ENCODE measurements at regions not wholly inside any gene's neighbourhood (a gene's known extent, or its start where the extent isn't known, plus 50 kb on each side); places are given as distances from the start of the nearest gene placed in this dataset.

DNA sequence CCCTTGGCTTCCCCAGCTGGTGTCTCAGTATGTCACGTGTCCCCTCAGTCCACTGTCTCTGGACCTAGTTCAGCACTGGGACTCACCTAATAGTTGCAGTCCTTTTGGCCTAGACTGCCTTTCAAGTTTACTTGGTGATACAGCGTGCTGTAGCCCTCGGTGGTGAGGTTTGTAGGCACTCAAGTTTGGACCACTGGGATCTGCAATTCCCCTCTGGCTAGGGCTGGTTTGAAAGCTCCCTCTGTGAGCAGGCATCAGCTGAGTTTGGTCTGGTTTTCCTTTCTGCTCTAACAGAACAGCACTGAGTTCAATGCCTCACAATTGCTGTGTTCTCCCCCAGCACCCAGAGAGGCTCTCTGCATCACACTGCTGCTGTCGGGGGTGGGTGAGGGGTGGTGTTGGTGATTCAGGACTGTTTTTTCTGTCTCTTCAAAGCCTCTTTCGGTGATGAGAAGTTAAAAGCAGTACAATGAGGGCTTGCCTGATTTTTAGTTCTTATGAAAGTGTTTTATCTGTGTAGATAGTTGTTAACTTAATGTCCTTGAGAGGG, 494.2 kb downstream of the TDRD15 start:
- no peaks in the 10 kb centered on the region for H3K36me3 ChIP-seq (ENCODE audit: control insufficient read depth in 2 of 2, insufficient read depth in 1 of 2, low read length in 2 of 2)
- no peaks in the 10 kb centered on the region for H3K4me1 ChIP-seq (ENCODE audit: control insufficient read depth, insufficient read depth, low read length)
- no peaks in the 10 kb centered on the region for H3K9me3 ChIP-seq (ENCODE audit: control insufficient read depth, insufficient read depth, low read depth, low read length)
- no peak overlapping the region for H3K4me3 ChIP-seq (ENCODE audit: low read depth, low read length)
- ChIA-PET CTCF (interaction anchor here (0.5 kb wide), 1 partner anchor 500 kb away, joined by 5 read pairs; no protein-coding TSS in a partner anchor), POLR2A (no interaction called here)
- no peak for TF ChIP-seq ZNF518A (tag by site-specific recombination; conservative IDR thresholded peaks at IDR 0.05; ENCODE audit: low read depth)
- no peak for TF ChIP-seq SCRT1 (tag by site-specific recombination; IDR thresholded peaks at IDR 0.05; ENCODE audit: borderline replicate concordance)
- TF ChIP-seq YY2 (tag by site-specific recombination; IDR thresholded peaks at IDR 0.05) = no peak
- no peak for TF ChIP-seq GLIS1 (tag by site-specific recombination; IDR thresholded peaks at IDR 0.05)
- TF ChIP-seq KLF16 (tag by site-specific recombination; IDR thresholded peaks at IDR 0.05) = no peak
- TF ChIP-seq TRIM28 (IDR thresholded peaks at IDR 0.05; ENCODE audit: borderline replicate concordance, low read length) = no peak
- no peak for TF ChIP-seq GLI2 (tag by site-specific recombination; IDR thresholded peaks at IDR 0.05; ENCODE audit: borderline replicate concordance, low read depth)
- no peak for TF ChIP-seq ZNF596 (tag by site-specific recombination; IDR thresholded peaks at IDR 0.05)
- TF ChIP-seq, protein P1, sequence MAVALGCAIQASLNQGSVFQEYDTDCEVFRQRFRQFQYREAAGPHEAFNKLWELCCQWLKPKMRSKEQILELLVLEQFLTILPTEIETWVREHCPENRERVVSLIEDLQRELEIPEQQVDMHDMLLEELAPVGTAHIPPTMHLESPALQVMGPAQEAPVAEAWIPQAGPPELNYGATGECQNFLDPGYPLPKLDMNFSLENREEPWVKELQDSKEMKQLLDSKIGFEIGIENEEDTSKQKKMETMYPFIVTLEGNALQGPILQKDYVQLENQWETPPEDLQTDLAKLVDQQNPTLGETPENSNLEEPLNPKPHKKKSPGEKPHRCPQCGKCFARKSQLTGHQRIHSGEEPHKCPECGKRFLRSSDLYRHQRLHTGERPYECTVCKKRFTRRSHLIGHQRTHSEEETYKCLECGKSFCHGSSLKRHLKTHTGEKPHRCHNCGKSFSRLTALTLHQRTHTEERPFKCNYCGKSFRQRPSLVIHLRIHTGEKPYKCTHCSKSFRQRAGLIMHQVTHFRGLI (tag by site-specific recombination; IDR thresholded peaks at IDR 0.05) = no peak
- TF ChIP-seq ZNF341 (tag by site-specific recombination; IDR thresholded peaks at IDR 0.05; ENCODE audit: low read depth) = no peak
- TF ChIP-seq ZNF660 (tag by site-specific recombination; IDR thresholded peaks at IDR 0.05) = no peak
- TF ChIP-seq, protein P2, sequence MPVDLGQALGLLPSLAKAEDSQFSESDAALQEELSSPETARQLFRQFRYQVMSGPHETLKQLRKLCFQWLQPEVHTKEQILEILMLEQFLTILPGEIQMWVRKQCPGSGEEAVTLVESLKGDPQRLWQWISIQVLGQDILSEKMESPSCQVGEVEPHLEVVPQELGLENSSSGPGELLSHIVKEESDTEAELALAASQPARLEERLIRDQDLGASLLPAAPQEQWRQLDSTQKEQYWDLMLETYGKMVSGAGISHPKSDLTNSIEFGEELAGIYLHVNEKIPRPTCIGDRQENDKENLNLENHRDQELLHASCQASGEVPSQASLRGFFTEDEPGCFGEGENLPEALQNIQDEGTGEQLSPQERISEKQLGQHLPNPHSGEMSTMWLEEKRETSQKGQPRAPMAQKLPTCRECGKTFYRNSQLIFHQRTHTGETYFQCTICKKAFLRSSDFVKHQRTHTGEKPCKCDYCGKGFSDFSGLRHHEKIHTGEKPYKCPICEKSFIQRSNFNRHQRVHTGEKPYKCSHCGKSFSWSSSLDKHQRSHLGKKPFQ (tag by site-specific recombination; IDR thresholded peaks at IDR 0.05) = no peak
- TF ChIP-seq RBAK (tag by site-specific recombination; IDR thresholded peaks at IDR 0.05) = no peak
- no peak overlapping the region for H3K27ac ChIP-seq (ENCODE audit: extremely low read depth, low read depth, low read length)

DNA sequence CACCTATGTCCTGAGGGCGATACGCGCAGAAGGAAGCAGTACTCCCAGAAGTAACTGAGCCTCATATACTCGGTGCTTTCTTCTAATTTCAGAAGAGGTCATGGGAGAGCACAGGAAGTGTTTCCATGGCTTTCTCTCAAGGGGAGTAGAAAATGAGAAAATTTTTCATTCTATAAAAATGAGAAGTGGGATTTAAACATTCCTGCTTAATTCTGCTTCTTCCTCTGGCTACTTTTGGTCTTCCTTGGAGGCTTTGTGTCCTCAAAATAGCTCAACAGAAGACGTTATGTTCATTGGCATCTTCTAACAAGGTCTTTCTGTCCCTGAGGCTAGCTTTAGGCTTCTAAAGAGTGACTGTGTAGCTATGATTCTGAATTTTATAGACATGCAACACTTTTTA, 497.0 kb downstream of the TDRD15 start:
- CTCF ChIA-PET = no interaction called here
- no peaks in the 10 kb centered on the region for H3K4me1 ChIP-seq (ENCODE audit: control insufficient read depth, insufficient read depth, low read length)
- POLR2A ChIA-PET = no interaction called here
- TF ChIP-seq HOXA7 (CRISPR knock-in tag; IDR thresholded peaks at IDR 0.05; ENCODE audit: borderline replicate concordance) (no peak), ZSCAN23 (tag by site-specific recombination; IDR thresholded peaks at IDR 0.05) (no peak), ZNF600 (tag by site-specific recombination; IDR thresholded peaks at IDR 0.05) (no peak), ZNF16 (tag by site-specific recombination; IDR thresholded peaks at IDR 0.05; ENCODE audit: low read depth) (no peak), INSM2 (tag by site-specific recombination; IDR thresholded peaks at IDR 0.05) (no peak)
- no peaks in the 10 kb centered on the region for H3K36me3 ChIP-seq (ENCODE audit: control insufficient read depth in 2 of 2, insufficient read depth in 1 of 2, low read length in 2 of 2)
- H3K4me3 ChIP-seq (ENCODE audit: low read depth, low read length) = no peak overlapping the region
- H3K27ac ChIP-seq (ENCODE audit: extremely low read depth, low read depth, low read length) = no peak overlapping the region
- no peaks in the 10 kb centered on the region for H3K9me3 ChIP-seq (ENCODE audit: control insufficient read depth, insufficient read depth, low read depth, low read length)

Measured in HEK293 (cell line).